NB4 (cell line): ENCODE measurements at regions not wholly inside any gene's neighbourhood (a gene's known extent, or its start where the extent isn't known, plus 50 kb on each side); places are given as distances from the start of the nearest gene placed in this dataset.

Source experiments
- DNase-seq: peaks from one replicate; pipeline ENCODE4 v3.0.0; 2010; ENCODE audit warnings: low read depth
- H3K4me3 ChIP-seq: one replicate; pipeline ENCODE4 v1.5.1; 2011; ENCODE audit warnings: mild to moderate bottlenecking, low read depth, low read length, moderate library complexity
- CTCF ChIP-seq: IDR thresholded peaks from one replicate; pipeline ENCODE4 v1.5.1; 2012; ENCODE audit warnings: low read depth, low read length
- MAX ChIP-seq: IDR thresholded peaks from 2 replicates; pipeline ENCODE4 v1.6.1; 2011; ENCODE audit warnings: low read depth, low read length
- MYC ChIP-seq: IDR thresholded peaks from 2 replicates; pipeline ENCODE4 v1.6.1; 2011; ENCODE audit warnings: low read depth, low read length
- POLR2A ChIP-seq: IDR thresholded peaks from 2 replicates; pipeline ENCODE4 v1.6.1; 2011; ENCODE audit warnings: mild to moderate bottlenecking; ENCODE audit not compliant: insufficient read length; ENCODE audit errors: extremely low read depth

- H3K4me3 ChIP-seq = no peak overlapping the region
- TF ChIP-seq MYC = no peak
- no peak for TF ChIP-seq POLR2A
- TF ChIP-seq CTCF = no peak
- TF ChIP-seq MAX = no peak
- DNase-seq = no peak
These were observed 567.5 kb upstream of the SLC35B3 start for GRCh38 chr6:9002833-9003232.

GRCh38 chr6:8995156-8995555 lies 559.8 kb upstream of the SLC35B3 start:
- DNase-seq = no peak
- no peak overlapping the region for H3K4me3 ChIP-seq
- no peak for TF ChIP-seq MAX
- TF ChIP-seq POLR2A = no peak
- no peak for TF ChIP-seq CTCF
- TF ChIP-seq MYC = no peak

GRCh38 chr6:8993111-8993510 lies 557.8 kb upstream of the SLC35B3 start:
- DNase-seq = no peak
- no peak overlapping the region for H3K4me3 ChIP-seq
- TF ChIP-seq MYC (no peak), CTCF (no peak), POLR2A (no peak), MAX (no peak)

GRCh38 chr6:8991844-8992243 lies 556.5 kb upstream of the SLC35B3 start:
- TF ChIP-seq MYC (no peak), POLR2A (no peak), MAX (no peak), CTCF (no peak)
- DNase-seq = no peak
- no peak overlapping the region for H3K4me3 ChIP-seq

GRCh38 chr6:8990075-8990474 lies 554.7 kb upstream of the SLC35B3 start:
- no peak for DNase-seq
- TF ChIP-seq MYC (no peak), CTCF (no peak), POLR2A (no peak), MAX (no peak)
- H3K4me3 ChIP-seq = no peak overlapping the region
